NCI-H2196 treated with DMSO at 0.1 percent for 48 hours (cell line): ENCODE measurements at regions not wholly inside any gene's neighbourhood (a gene's known extent, or its start where the extent isn't known, plus 50 kb on each side); places are given as distances from the start of the nearest gene placed in this dataset.

Source experiments
- DNase-seq: peaks from one replicate; lab custom pipeline; 2025; ENCODE audit not compliant: unreplicated experiment; lab: John Stamatoyannopoulos, UW

- no peak for DNase-seq
Observed at GRCh38 chr14:38904959-38905358, 198.1 kb downstream of the SEC23A start.

GRCh38 chr14:38901791-38902190 is 201.2 kb downstream of the SEC23A start:
- DNase-seq: no peak

GRCh38 chr14:38900887-38901286 is 202.1 kb downstream of the SEC23A start:
- no peak for DNase-seq

- DNase-seq: no peak
Observed at GRCh38 chr14:38887696-38888095, 215.3 kb downstream of the SEC23A start.

- no peak for DNase-seq
Observed at GRCh38 chr14:38884109-38884508, 218.9 kb downstream of the SEC23A start.

GRCh38 chr14:38883127-38883526 is 219.9 kb downstream of the SEC23A start:
- DNase-seq: no peak

GRCh38 chr14:38882533-38882932 is 220.5 kb downstream of the SEC23A start:
- DNase-seq: no peak

GRCh38 chr14:38880643-38881524 is 222.2 kb downstream of the SEC23A start:
- no peak for DNase-seq

GRCh38 chr14:38877744-38878388 is 225.2 kb downstream of the SEC23A start:
- no peak for DNase-seq

GRCh38 chr14:38874721-38875120 is 228.3 kb downstream of the SEC23A start:
- DNase-seq: no peak

GRCh38 chr14:38873941-38874612 is 229.0 kb downstream of the SEC23A start:
- DNase-seq: no peak

GRCh38 chr14:38870296-38870836 is 232.7 kb downstream of the SEC23A start:
- DNase-seq: no peak

GRCh38 chr14:38868399-38869290 is 234.4 kb downstream of the SEC23A start:
- no peak for DNase-seq

GRCh38 chr14:38867561-38868150 is 235.4 kb downstream of the SEC23A start:
- DNase-seq: peak; percentile 58

GRCh38 chr14:38866461-38866860 is 236.6 kb downstream of the SEC23A start:
- no peak for DNase-seq

- DNase-seq: no peak
Observed at GRCh38 chr14:38862366-38862765, 240.7 kb downstream of the SEC23A start.

GRCh38 chr14:38860530-38860929 is 242.5 kb downstream of the SEC23A start:
- no peak for DNase-seq

- no peak for DNase-seq
Observed at GRCh38 chr14:38856798-38857197, 246.2 kb downstream of the SEC23A start.

- DNase-seq: no peak
Observed at GRCh38 chr14:38855513-38855912, 247.5 kb downstream of the SEC23A start.

GRCh38 chr14:38851111-38851510 is 251.9 kb downstream of the SEC23A start:
- no peak for DNase-seq
